ENCODE measurements at regions not wholly inside any gene's neighbourhood (a gene's known extent, or its start where the extent isn't known, plus 50 kb on each side); places are given as distances from the start of the nearest gene placed in this dataset.

DNA sequence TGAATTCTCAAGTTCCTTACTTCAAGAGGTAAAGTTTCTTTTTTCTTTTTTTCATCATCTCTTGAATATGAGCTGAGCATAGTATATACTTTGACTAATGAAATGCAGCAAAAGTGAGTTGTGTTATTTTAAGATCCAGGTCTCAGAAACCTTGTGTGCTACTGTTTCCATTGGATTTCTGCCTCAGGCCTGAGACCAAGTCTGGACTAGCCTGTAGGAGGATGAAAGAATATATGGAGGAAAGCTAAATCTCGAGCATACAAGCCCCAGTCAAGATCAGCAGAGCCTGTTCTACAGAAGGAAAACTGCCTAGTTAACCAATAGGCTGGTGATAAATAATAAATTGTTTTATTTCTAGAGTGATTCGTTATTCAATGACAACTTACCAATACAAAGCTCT is 652.5 kb downstream of the C12orf50 start:
- Histone ChIP-seq H3K9me3 (replicated peaks in 1 of 2; ENCODE audit: control insufficient read depth in 1 of 2, insufficient read depth in 1 of 2, low read length in 2 of 2) (peaks cover 3 to 4% of the 10 kb centered on the region in 2 donors), H4K20me1 (ENCODE audit: insufficient read depth, low read length) (no peaks in the 10 kb centered on the region), H2AFZ (ENCODE audit: insufficient read depth, low read depth, low read length, poor library complexity, severe bottlenecking) (no peak overlapping the region), H3K4me2 (replicated peaks; ENCODE audit: extremely low read depth, low read length, poor library complexity, severe bottlenecking) (no peak overlapping the region), H3K27ac (ENCODE audit: low read depth in 1 of 2, low read length in 2 of 2) (no peak overlapping the region), H3K36me3 (replicated peaks in 1 of 2; ENCODE audit: control insufficient read depth in 1 of 2, insufficient read depth in 2 of 2, low read length in 2 of 2) (no peaks in the 10 kb centered on the region), H3K27me3 (ENCODE audit: control insufficient read depth in 2 of 2, insufficient read depth in 2 of 2, low read length in 2 of 2) (no peaks in the 10 kb centered on the region), H3K4me3 (replicated peaks in 1 of 3; ENCODE audit: low read depth in 2 of 3, low read length in 3 of 3) (no peak overlapping the region), H3K9ac (ENCODE audit: insufficient read depth, low read length, poor library complexity, severe bottlenecking) (no peak overlapping the region), H3K79me2 (ENCODE audit: insufficient read depth, low read length) (no peaks in the 10 kb centered on the region), H3K4me1 (ENCODE audit: control insufficient read depth in 1 of 2, insufficient read depth in 2 of 2, low read length in 2 of 2) (no peaks in the 10 kb centered on the region)
- intact Hi-C loops (cut with micrococcal nuclease) = no loop called here
- H3K9me3 Mint-ChIP-seq = peaks cover 0 to 6% (median 0%) of the 10 kb centered on the region in 7 donors
- DNase-seq = no peak
- H3K4me1 Mint-ChIP-seq = no peaks in the 10 kb centered on the region
- H3K27me3 Mint-ChIP-seq (ENCODE audit: low read depth in 3 of 3) = no peaks in the 10 kb centered on the region
- no peak overlapping the region for H3K4me3 Mint-ChIP-seq
- no peak overlapping the region for H3K27ac Mint-ChIP-seq
- WGBS (ENCODE audit: insufficient coverage) = no CpG with 5 or more reads among the region's 2 CpGs
- H3K36me3 Mint-ChIP-seq = no peaks in the 10 kb centered on the region
- TF ChIP-seq CTCF (IDR thresholded peaks at IDR 0.05) = no peak

DNA sequence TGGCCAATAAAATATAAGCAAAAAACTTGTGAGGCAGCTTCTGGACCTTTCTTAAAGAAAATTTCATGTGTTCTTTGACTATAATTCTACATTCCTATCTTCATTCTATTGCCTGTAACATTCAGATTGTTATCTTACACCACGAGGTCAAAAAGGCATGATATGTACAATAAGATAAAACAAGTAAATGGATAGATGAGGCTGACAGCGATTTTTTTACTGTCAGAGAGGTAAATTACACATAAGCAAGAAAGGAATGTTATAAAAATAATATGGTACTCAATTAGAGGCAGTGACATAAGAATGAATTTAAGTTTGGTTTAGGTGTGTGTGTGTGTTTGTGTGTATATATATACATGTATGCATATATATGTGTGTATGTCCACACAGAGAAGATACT is 660.0 kb downstream of the C12orf50 start:
- Histone ChIP-seq H3K9me3 (replicated peaks in 1 of 2; ENCODE audit: control insufficient read depth in 1 of 2, insufficient read depth in 1 of 2, low read length in 2 of 2) (peaks cover 0 to 5% of the 10 kb centered on the region in 2 donors), H3K79me2 (ENCODE audit: insufficient read depth, low read length) (no peaks in the 10 kb centered on the region), H4K20me1 (ENCODE audit: insufficient read depth, low read length) (no peaks in the 10 kb centered on the region), H3K4me1 (ENCODE audit: control insufficient read depth in 1 of 2, insufficient read depth in 2 of 2, low read length in 2 of 2) (no peaks in the 10 kb centered on the region), H3K4me2 (replicated peaks; ENCODE audit: extremely low read depth, low read length, poor library complexity, severe bottlenecking) (no peak overlapping the region), H3K36me3 (replicated peaks in 1 of 2; ENCODE audit: control insufficient read depth in 1 of 2, insufficient read depth in 2 of 2, low read length in 2 of 2) (no peaks in the 10 kb centered on the region), H3K4me3 (replicated peaks in 1 of 3; ENCODE audit: low read depth in 2 of 3, low read length in 3 of 3) (no peak overlapping the region), H2AFZ (ENCODE audit: insufficient read depth, low read depth, low read length, poor library complexity, severe bottlenecking) (no peak overlapping the region), H3K9ac (ENCODE audit: insufficient read depth, low read length, poor library complexity, severe bottlenecking) (no peak overlapping the region), H3K27ac (ENCODE audit: low read depth in 1 of 2, low read length in 2 of 2) (no peak overlapping the region), H3K27me3 (ENCODE audit: control insufficient read depth in 2 of 2, insufficient read depth in 2 of 2, low read length in 2 of 2) (no peaks in the 10 kb centered on the region)
- no peak overlapping the region for H3K27ac Mint-ChIP-seq
- no peak for DNase-seq
- no peak for TF ChIP-seq CTCF (IDR thresholded peaks at IDR 0.05)
- no peaks in the 10 kb centered on the region for H3K36me3 Mint-ChIP-seq
- H3K4me3 Mint-ChIP-seq = no peak overlapping the region
- H3K27me3 Mint-ChIP-seq (ENCODE audit: low read depth in 3 of 3) = no peaks in the 10 kb centered on the region
- intact Hi-C loops (cut with micrococcal nuclease) = no loop called here
- H3K9me3 Mint-ChIP-seq = peaks cover 0 to 5% (median 2%) of the 10 kb centered on the region in 7 donors
- no peaks in the 10 kb centered on the region for H3K4me1 Mint-ChIP-seq
- 0% methylated on average over 1 of the region's 2 CpGs for WGBS (ENCODE audit: insufficient coverage)

Measured in CD14-positive monocyte (primary cell).